ENCODE measurements at regions not wholly inside any gene's neighbourhood (a gene's known extent, or its start where the extent isn't known, plus 50 kb on each side); places are given as distances from the start of the nearest gene placed in this dataset.

GRCh38 chr7:145147865-145148264 lies 312.0 kb upstream of the TPK1 start:
- TF ChIP-seq CTCF (IDR thresholded peaks at IDR 0.05; ENCODE audit: poor library complexity) (no peak), EZH2 (IDR thresholded peaks at IDR 0.05; ENCODE audit: borderline replicate concordance) (no peak)
